Type B pancreatic cell (in vitro differentiated cells): ENCODE measurements at regions not wholly inside any gene's neighbourhood (a gene's known extent, or its start where the extent isn't known, plus 50 kb on each side); places are given as distances from the start of the nearest gene placed in this dataset.

Experiments
- DNase-seq: peaks from one replicate; pipeline ENCODE4 v3.0.0; 2021; ENCODE audit warnings: mixed read lengths; ENCODE audit not compliant: unreplicated experiment; ENCODE audit errors: extremely low spot score
- H3K27ac Mint-ChIP-seq: 2 replicates; pipeline ENCODE4 v1.8.0; 2021; ENCODE audit warnings: mild to moderate bottlenecking, mixed read lengths
- H3K27me3 Mint-ChIP-seq: 2 replicates; pipeline ENCODE4 v1.8.0; 2021; ENCODE audit warnings: mixed read lengths
- H3K36me3 Mint-ChIP-seq: 2 replicates; pipeline ENCODE4 v1.8.0; 2021; ENCODE audit warnings: mixed read lengths
- H3K4me1 Mint-ChIP-seq: one replicate; pipeline ENCODE4 v1.8.0; 2021; ENCODE audit warnings: mixed read lengths; ENCODE audit not compliant: unreplicated experiment
- H3K4me3 Mint-ChIP-seq: 2 replicates; pipeline ENCODE4 v1.8.0; 2021; ENCODE audit warnings: mild to moderate bottlenecking, mixed read lengths
- H3K9me3 Mint-ChIP-seq: 2 replicates; pipeline ENCODE4 v1.8.0; 2021; ENCODE audit warnings: mixed read lengths
- CTCF ChIP-seq: fragments of 200-600 bp; sonication (generic); conservative IDR thresholded peaks from 2 replicates; pipeline ENCODE4 v1.5.0; 2021; ENCODE audit warnings: antibody characterized with exemption, mild to moderate bottlenecking

GRCh38 chr1:29527314-29528004 is 291.1 kb downstream of the PTPRU start:
- DNase-seq, result peak; percentile 43
- no peak overlapping the region for H3K4me3 Mint-ChIP-seq
- H3K27ac Mint-ChIP-seq, result no peak overlapping the region

GRCh38 chr1:29525941-29526340 is 289.6 kb downstream of the PTPRU start:
- peaks cover 32% of the 10 kb centered on the region for H3K27me3 Mint-ChIP-seq

More at GRCh38 chr1:29527314-29528004, 291.1 kb downstream of the PTPRU start:
- no peak for TF ChIP-seq CTCF
- H3K27me3 Mint-ChIP-seq, result peaks cover 30% of the 10 kb centered on the region
- H3K9me3 Mint-ChIP-seq, result peaks cover 6% of the 10 kb centered on the region
- H3K36me3 Mint-ChIP-seq, result no peaks in the 10 kb centered on the region
- H3K4me1 Mint-ChIP-seq, result peaks cover 9% of the 10 kb centered on the region

GRCh38 chr1:29524285-29525065 is 288.2 kb downstream of the PTPRU start:
- Mint-ChIP-seq H3K27me3 (peaks cover 39% of the 10 kb centered on the region), H3K4me1 (peaks cover 14% of the 10 kb centered on the region), H3K9me3 (no peaks in the 10 kb centered on the region), H3K36me3 (no peaks in the 10 kb centered on the region), H3K4me3 (no peak overlapping the region), H3K27ac (no peak overlapping the region)
- peak; percentile 53 for DNase-seq
- no peak for TF ChIP-seq CTCF

More at GRCh38 chr1:29525941-29526340, 289.6 kb downstream of the PTPRU start:
- Mint-ChIP-seq H3K27ac (no peak overlapping the region), H3K4me1 (peaks cover 9% of the 10 kb centered on the region), H3K36me3 (no peaks in the 10 kb centered on the region), H3K9me3 (peaks cover 6% of the 10 kb centered on the region), H3K4me3 (no peak overlapping the region)
- no peak for TF ChIP-seq CTCF
- DNase-seq, result peak; percentile 18

- H3K4me3 Mint-ChIP-seq, result no peak overlapping the region
- H3K27me3 Mint-ChIP-seq, result peaks cover 39% of the 10 kb centered on the region
- no peak for TF ChIP-seq CTCF
- H3K4me1 Mint-ChIP-seq, result peaks cover 14% of the 10 kb centered on the region
- peak; percentile 54 for DNase-seq
- no peak overlapping the region for H3K27ac Mint-ChIP-seq
- H3K36me3 Mint-ChIP-seq, result no peaks in the 10 kb centered on the region
- H3K9me3 Mint-ChIP-seq, result no peaks in the 10 kb centered on the region
Measured at GRCh38 chr1:29523576-29523975, 287.3 kb downstream of the PTPRU start.

- H3K9me3 Mint-ChIP-seq, result no peaks in the 10 kb centered on the region
- no peak for TF ChIP-seq CTCF
- no peak overlapping the region for H3K4me3 Mint-ChIP-seq
- peaks cover 41% of the 10 kb centered on the region for H3K27me3 Mint-ChIP-seq
- H3K27ac Mint-ChIP-seq, result no peak overlapping the region
- no peaks in the 10 kb centered on the region for H3K36me3 Mint-ChIP-seq
- peaks cover 14% of the 10 kb centered on the region for H3K4me1 Mint-ChIP-seq
- DNase-seq, result no peak
Measured at GRCh38 chr1:29523136-29523535, 286.8 kb downstream of the PTPRU start.
